ENCODE measurements at regions not wholly inside any gene's neighbourhood (a gene's known extent, or its start where the extent isn't known, plus 50 kb on each side); places are given as distances from the start of the nearest gene placed in this dataset.

- Histone ChIP-seq H3K9me3 (ENCODE audit: low read length) (no peaks in the 10 kb centered on the region), H3K27ac (ENCODE audit: low read depth, low read length, poor library complexity, severe bottlenecking) (no peak overlapping the region), H3K79me2 (ENCODE audit: insufficient read depth, low read depth, low read length) (no peaks in the 10 kb centered on the region), H3K9me2 (ENCODE audit: insufficient read depth, low read length) (no peaks in the 10 kb centered on the region), H3K4me1 (ENCODE audit: insufficient read depth, low read length, poor library complexity, severe bottlenecking) (no peaks in the 10 kb centered on the region), H3K4me2 (ENCODE audit: low read length) (no peak overlapping the region), H2AFZ (ENCODE audit: low read length) (no peak overlapping the region), H3K4me3 (ENCODE audit: low read depth, low read length, poor library complexity, severe bottlenecking) (no peak overlapping the region), H3K36me3 (ENCODE audit: insufficient read depth, low read length) (no peaks in the 10 kb centered on the region), H4K20me1 (ENCODE audit: insufficient read depth, low read length) (no peaks in the 10 kb centered on the region)
- no peak for TF ChIP-seq EZH2phosphoT487 (IDR thresholded peaks at IDR 0.05; ENCODE audit: borderline replicate concordance, low read depth, low read length)
- no peak for TF ChIP-seq CTCF (conservative IDR thresholded peaks at IDR 0.05; ENCODE audit: low read length)
- ChIA-PET CTCF (ENCODE audit: unreplicated experiment) (no interaction called here), POLR2A (interaction anchor here (0.5 to 0.6 kb wide), 4 partner anchors 114 to 1827 kb away, joined by 3 to 6 read pairs (median 4); no protein-coding TSS in a partner anchor)
- no peak for DNase-seq (ENCODE audit: low spot score)
- intact Hi-C loops (cut with micrococcal nuclease; ENCODE audit: unreplicated experiment), result no loop called here
- BruUV-seq (replicated peaks), result no TSS peak
Measured at GRCh38 chr5:57338868-57339340, 143.7 kb downstream of the ACTBL2 start.

- Histone ChIP-seq H3K27ac (ENCODE audit: low read depth, low read length, poor library complexity, severe bottlenecking) (no peak overlapping the region), H3K4me3 (ENCODE audit: low read depth, low read length, poor library complexity, severe bottlenecking) (no peak overlapping the region), H3K79me2 (ENCODE audit: insufficient read depth, low read depth, low read length) (no peaks in the 10 kb centered on the region), H3K9me2 (ENCODE audit: insufficient read depth, low read length) (no peaks in the 10 kb centered on the region), H3K4me1 (ENCODE audit: insufficient read depth, low read length, poor library complexity, severe bottlenecking) (no peaks in the 10 kb centered on the region), H3K9me3 (ENCODE audit: low read length) (no peaks in the 10 kb centered on the region), H3K4me2 (ENCODE audit: low read length) (no peak overlapping the region), H2AFZ (ENCODE audit: low read length) (no peak overlapping the region), H3K36me3 (ENCODE audit: insufficient read depth, low read length) (no peaks in the 10 kb centered on the region), H4K20me1 (ENCODE audit: insufficient read depth, low read length) (no peaks in the 10 kb centered on the region)
- TF ChIP-seq EZH2phosphoT487 (IDR thresholded peaks at IDR 0.05; ENCODE audit: borderline replicate concordance, low read depth, low read length), result no peak
- TF ChIP-seq CTCF (conservative IDR thresholded peaks at IDR 0.05; ENCODE audit: low read length), result peak; percentile 79
- BruUV-seq (replicated peaks), result no TSS peak
- intact Hi-C loops (cut with micrococcal nuclease; ENCODE audit: unreplicated experiment), result no loop called here
- ChIA-PET POLR2A (interaction anchor here (0.6 kb wide), 1 partner anchor 1826 kb away, joined by 3 read pairs; no protein-coding TSS in a partner anchor), CTCF (ENCODE audit: unreplicated experiment) (no interaction called here)
- DNase-seq (ENCODE audit: low spot score), result peak; percentile 46
Measured at GRCh38 chr5:57338068-57338867, 144.3 kb downstream of the ACTBL2 start.

- no peaks in the 10 kb centered on the region for H3K9me2 ChIP-seq (ENCODE audit: insufficient read depth, low read length)
- H3K4me3 ChIP-seq (ENCODE audit: low read depth, low read length, poor library complexity, severe bottlenecking), result no peak overlapping the region
- no peak for DNase-seq (ENCODE audit: low spot score)
- ChIA-PET POLR2A (interaction anchor here (0.6 kb wide), 1 partner anchor 20 kb away, joined by 3 read pairs; no protein-coding TSS in a partner anchor), CTCF (ENCODE audit: unreplicated experiment) (no interaction called here)
- H3K27ac ChIP-seq (ENCODE audit: low read depth, low read length, poor library complexity, severe bottlenecking), result no peak overlapping the region
- BruUV-seq (replicated peaks), result no TSS peak
- TF ChIP-seq EZH2phosphoT487 (IDR thresholded peaks at IDR 0.05; ENCODE audit: borderline replicate concordance, low read depth, low read length) (no peak), CTCF (conservative IDR thresholded peaks at IDR 0.05; ENCODE audit: low read length) (no peak)
- no peaks in the 10 kb centered on the region for H3K36me3 ChIP-seq (ENCODE audit: insufficient read depth, low read length)
- H4K20me1 ChIP-seq (ENCODE audit: insufficient read depth, low read length), result no peaks in the 10 kb centered on the region
- intact Hi-C loops (cut with micrococcal nuclease; ENCODE audit: unreplicated experiment), result no loop called here
- H2AFZ ChIP-seq (ENCODE audit: low read length), result no peak overlapping the region
- H3K4me2 ChIP-seq (ENCODE audit: low read length), result no peak overlapping the region
- H3K79me2 ChIP-seq (ENCODE audit: insufficient read depth, low read depth, low read length), result no peaks in the 10 kb centered on the region
- H3K9me3 ChIP-seq (ENCODE audit: low read length), result no peaks in the 10 kb centered on the region
- H3K4me1 ChIP-seq (ENCODE audit: insufficient read depth, low read length, poor library complexity, severe bottlenecking), result no peaks in the 10 kb centered on the region
Measured at GRCh38 chr5:57335092-57335660, 147.4 kb downstream of the ACTBL2 start.
